GM12878 (cell line): ENCODE measurements at regions not wholly inside any gene's neighbourhood (a gene's known extent, or its start where the extent isn't known, plus 50 kb on each side); places are given as distances from the start of the nearest gene placed in this dataset.

Experiments
- ATAC-seq: fragments of 200-7000 bp; cut with Tn5 transposase; 3 replicates; pipeline ENCODE4 v1.9.1; 2020; ENCODE audit warnings: mild to moderate bottlenecking, moderate library complexity
- BruUV-seq: library from RNA; stranded (reverse); fragments of 400-500 nt; replicated peaks from 2 replicates; lab custom pipeline; 2021; lab: Mats Ljungman, UMichigan
- CTCF ChIA-PET: fragments of 300-600 bp; sonication (Branson Sonifier 250); formaldehyde crosslinking; extraction: SDS; loops from one replicate; lab custom pipeline; 2021; ENCODE audit warnings: inconsistent platforms; lab: Yijun Ruan, JAX
- POLR2A ChIA-PET: fragments of 350-600 bp; formaldehyde crosslinking; extraction: SDS; loops from one replicate; lab custom pipeline; 2021; ENCODE audit warnings: inconsistent platforms; lab: Charles Lee
- RAD21 ChIA-PET: fragments of 300-600 bp; sonication (Branson Sonifier 250); formaldehyde crosslinking; loops from one replicate; lab custom pipeline; 2023; ENCODE audit warnings: antibody characterized with exemption; ENCODE audit not compliant: unreplicated experiment; lab: Charles Lee
- SMC1A ChIA-PET: fragments of 300-600 bp; sonication (Branson Sonifier 250); formaldehyde crosslinking; loops from one replicate; lab custom pipeline; 2023; ENCODE audit not compliant: unreplicated experiment, uncharacterized antibody; lab: Charles Lee
- DNase-seq: peaks from one replicate; pipeline ENCODE4 v3.0.0-alpha.2; 2011; ENCODE audit warnings: low read depth, low spot score
- FAIRE-seq: peaks from 3 replicates; lab custom pipeline; 2011; peaks lifted over from hg19 to GRCh38; lab: Jason Lieb, UNC
- H2AFZ ChIP-seq: 2 replicates; pipeline ENCODE4 v1.6.0; 2011; ENCODE audit warnings: low read depth, low read length, control low read depth; ENCODE audit not compliant: control insufficient read depth
- H3K27ac ChIP-seq: 2 replicates; pipeline ENCODE4 v1.5.1; 2011; ENCODE audit warnings: control low read depth; ENCODE audit not compliant: control insufficient read depth, insufficient read depth
- H3K27me3 ChIP-seq, 2 experiments: replicated peaks in 1 of 2; 2 replicates each; pipeline versions ENCODE4 v1.6.0 to v1.6.1; 2011; ENCODE audit warnings: low read length in 1 of 2; ENCODE audit not compliant: control insufficient read depth in 2 of 2, insufficient read depth in 2 of 2
- H3K36me3 ChIP-seq, 2 experiments: 2 replicates each; pipeline ENCODE4 v1.5.1; 2011; ENCODE audit warnings: low read length in 1 of 2; ENCODE audit not compliant: control insufficient read depth in 2 of 2, insufficient read depth in 2 of 2
- H3K4me1 ChIP-seq: 2 replicates; pipeline ENCODE4 v1.6.1; 2011; ENCODE audit warnings: mild to moderate bottlenecking, low read length, moderate library complexity, mixed read lengths; ENCODE audit not compliant: control insufficient read depth, insufficient read depth
- H3K4me2 ChIP-seq: 2 replicates; pipeline ENCODE4 v1.6.0; 2011; ENCODE audit warnings: control low read depth; ENCODE audit not compliant: control insufficient read depth, insufficient read depth
- H3K4me3 ChIP-seq: fragments of 200-600 bp; sonication (generic); 2 replicates; pipeline ENCODE4 v1.5.1; 2016
- H3K79me2 ChIP-seq: 2 replicates; pipeline ENCODE4 v1.6.0; 2011; ENCODE audit warnings: low read length; ENCODE audit not compliant: control insufficient read depth, insufficient read depth
- H3K9ac ChIP-seq: 2 replicates; pipeline ENCODE4 v1.8.0; 2011; ENCODE audit warnings: low read length, control low read depth, mixed read lengths; ENCODE audit not compliant: control insufficient read depth, insufficient read depth
- H3K9me3 ChIP-seq: replicated peaks from 3 replicates; pipeline ENCODE4 v1.5.1; 2011; ENCODE audit warnings: mild to moderate bottlenecking, low read length; ENCODE audit not compliant: control insufficient read depth, insufficient read depth
- H4K20me1 ChIP-seq: 2 replicates; pipeline ENCODE4 v1.6.0; 2011; ENCODE audit not compliant: control insufficient read depth, insufficient read depth
- ATF2 ChIP-seq: IDR thresholded peaks from 2 replicates; pipeline ENCODE4 v1.6.1; 2012; ENCODE audit warnings: low read length, inconsistent platforms
- ATF3 ChIP-seq: IDR thresholded peaks from 2 replicates; pipeline ENCODE4 v1.6.1; 2011; ENCODE audit warnings: low read depth, mild to moderate bottlenecking, low read length, moderate library complexity, borderline replicate concordance; ENCODE audit errors: extremely low read depth
- CBFB ChIP-seq: IDR thresholded peaks from 2 replicates; pipeline ENCODE4 v1.6.1; 2016; ENCODE audit warnings: antibody characterized with exemption, low read depth
- CEBPB ChIP-seq, 2 experiments: fragments of 150-350 bp in 1 of 2; IDR thresholded peaks; 2 replicates each; pipeline ENCODE4 v1.6.1; 2012 to 2014; ENCODE audit warnings: low read depth in 2 of 2, low read length in 2 of 2, borderline replicate concordance in 1 of 2, inconsistent platforms in 1 of 2
- NBN ChIP-seq: fragments of 450-650 bp; IDR thresholded peaks from 2 replicates; pipeline ENCODE4 v1.6.1; 2016
- NFYA ChIP-seq: IDR thresholded peaks from 2 replicates; pipeline ENCODE4 v1.6.1; 2011; ENCODE audit warnings: low read depth, mild to moderate bottlenecking, low read length, improper control_type of control experiment, borderline replicate concordance
- NR2C2 ChIP-seq: IDR thresholded peaks from 2 replicates; pipeline ENCODE4 v1.6.1; 2011; ENCODE audit warnings: borderline replicate concordance, low read depth; ENCODE audit not compliant: control insufficient read depth, insufficient read length
- PAX5 ChIP-seq: IDR thresholded peaks from 2 replicates; pipeline ENCODE4 v1.6.1; 2011; ENCODE audit warnings: low read depth, low read length, borderline replicate concordance
- RAD51 ChIP-seq: fragments of 450-650 bp; IDR thresholded peaks from 2 replicates; pipeline ENCODE4 v1.6.1; 2016; ENCODE audit warnings: moderate library complexity, mild to moderate bottlenecking, inconsistent platforms
- RUNX3 ChIP-seq: IDR thresholded peaks from 2 replicates; pipeline ENCODE4 v1.6.1; 2012; ENCODE audit warnings: low read length, inconsistent platforms
- SMAD1 ChIP-seq: fragments of 450-650 bp; IDR thresholded peaks from 2 replicates; pipeline ENCODE4 v1.6.1; 2018; ENCODE audit warnings: mild to moderate bottlenecking, low read depth; ENCODE audit not compliant: partially characterized antibody
- SMAD5 ChIP-seq: IDR thresholded peaks from 2 replicates; pipeline ENCODE4 v1.6.1; 2016; ENCODE audit warnings: antibody characterized with exemption, low read depth
- SMC3 ChIP-seq: IDR thresholded peaks from 2 replicates; pipeline ENCODE4 v1.6.1; 2011; ENCODE audit warnings: low read length, improper control_type of control experiment, borderline replicate concordance
- STAT1 ChIP-seq: fragments of 450-650 bp; conservative IDR thresholded peaks from 2 replicates; pipeline ENCODE4 v1.6.1; 2014; ENCODE audit warnings: antibody characterized with exemption, mild to moderate bottlenecking
- TARDBP ChIP-seq: IDR thresholded peaks from 2 replicates; pipeline ENCODE4 v1.6.1; 2016; ENCODE audit warnings: borderline replicate concordance
- TBL1XR1 ChIP-seq: IDR thresholded peaks from 2 replicates; pipeline ENCODE4 v1.6.1; 2012; ENCODE audit warnings: low read depth, low read length, improper control_type of control experiment
- ZNF207 ChIP-seq: fragments of 450-650 bp; IDR thresholded peaks from 2 replicates; pipeline ENCODE4 v1.6.1; 2014; ENCODE audit warnings: antibody characterized with exemption, mild to moderate bottlenecking, borderline replicate concordance
- ZNF592 ChIP-seq: fragments of 450-650 bp; IDR thresholded peaks from 2 replicates; pipeline ENCODE4 v1.6.1; 2017; ENCODE audit warnings: mild to moderate bottlenecking, moderate library complexity
- WGBS: methylation state at CpG from one replicate; pipeline ENCODE4 v1.1.6; 2016; ENCODE audit warnings: low lambda C conversion rate; ENCODE audit not compliant: insufficient replicate concordance, insufficient coverage; ENCODE audit errors: missing lambda C conversion rate; 5-methylcytosine and 5-hydroxymethylcytosine counted together
- in situ Hi-C: fragments of 300-500 bp; cut with MboI; formaldehyde crosslinking; loops from 9 replicates; pipeline ENCODE4 v1.14.3; 2018; ENCODE audit warnings: mixed read lengths
- intact Hi-C: fragments of 100-400 bp; cut with micrococcal nuclease; formaldehyde crosslinking; loops from one replicate; pipeline ENCODE4 v1.14.2; 2022; ENCODE audit not compliant: unreplicated experiment

- TF ChIP-seq ZNF592, result no peak
- no peak for TF ChIP-seq ZNF207
- no peak for TF ChIP-seq ATF3
- TF ChIP-seq TBL1XR1, result no peak
- no peak for TF ChIP-seq PAX5
- no peak for TF ChIP-seq SMAD1
Measured at GRCh38 chr11:134950692-134951304, 538.8 kb upstream of the B3GAT1 start (continued).

- Histone ChIP-seq H3K79me2 (no peaks in the 10 kb centered on the region), H3K4me1 (no peaks in the 10 kb centered on the region), H3K4me2 (no peak overlapping the region), H2AFZ (no peak overlapping the region), H4K20me1 (no peaks in the 10 kb centered on the region), H3K36me3 (no peaks in the 10 kb centered on the region), H3K27ac (no peak overlapping the region), H3K4me3 (no peak overlapping the region), H3K9ac (no peak overlapping the region), H3K27me3 (no peaks in the 10 kb centered on the region; a peak in 1 of 4 replicates), H3K9me3 (no peaks in the 10 kb centered on the region)
- ChIA-PET RAD21 (no interaction called here), CTCF (no interaction called here), POLR2A (no interaction called here), SMC1A (no interaction called here)
- ATAC-seq (no peak), DNase-seq (no peak), FAIRE-seq (no peak)
- intact Hi-C loops (no loop called here), in situ Hi-C loops (no loop called here)
- no TSS peak for BruUV-seq
- 20% methylated on average over 11 of the region's 11 CpGs for WGBS
- TF ChIP-seq SMC3 (no peak), CEBPB (IDR thresholded peaks at IDR 0.05; ENCODE audit: borderline replicate concordance in 1 of 2, low read depth in 2 of 2, low read length in 2 of 2) (no peak), RUNX3 (no peak), RAD51 (no peak), SMAD5 (no peak), TBL1XR1 (no peak), NFYA (no peak), NBN (no peak), CBFB (no peak), ATF2 (no peak), NR2C2 (no peak), STAT1 (no peak), TARDBP (no peak)
Measured at GRCh38 chr11:134949121-134950090, 537.4 kb upstream of the B3GAT1 start.
